ENCODE measurements at regions not wholly inside any gene's neighbourhood (a gene's known extent, or its start where the extent isn't known, plus 50 kb on each side); places are given as distances from the start of the nearest gene placed in this dataset.

GRCh38 chr5:159458217-159458711 is 128.0 kb upstream of the IL12B start:
- no peak for TF ChIP-seq POLR2A (IDR thresholded peaks at IDR 0.05)
- no peak for TF ChIP-seq CTCF (IDR thresholded peaks at IDR 0.05)
- TF ChIP-seq POLR2AphosphoS5 (IDR thresholded peaks at IDR 0.05) = no peak
